GM12878 (cell line): ENCODE measurements at regions not wholly inside any gene's neighbourhood (a gene's known extent, or its start where the extent isn't known, plus 50 kb on each side); places are given as distances from the start of the nearest gene placed in this dataset.

Experiments
- TAF1 ChIP-seq: IDR thresholded peaks from 2 replicates; pipeline ENCODE4 v1.6.1; 2011; ENCODE audit warnings: mild to moderate bottlenecking, low read depth, low read length, borderline replicate concordance
- ZNF24 ChIP-seq: fragments of 450-650 bp; IDR thresholded peaks from 2 replicates; pipeline ENCODE4 v1.6.1; 2017; ENCODE audit warnings: antibody characterized with exemption, mild to moderate bottlenecking

- TF ChIP-seq TAF1 = no peak
- TF ChIP-seq ZNF24 = no peak
These were observed 57.9 kb downstream of the KCTD12 start for GRCh38 chr13:76828316-76828741.
